Psoas muscle (tissue), 7 donors: ENCODE measurements at regions not wholly inside any gene's neighbourhood (a gene's known extent, or its start where the extent isn't known, plus 50 kb on each side); places are given as distances from the start of the nearest gene placed in this dataset.

ENCODE experiments used
- ATAC-seq, 4 donors: fragments of 200-7000 bp; cut with Tn5 transposase; one replicate each; pipeline ENCODE4 v1.9.1; 2020; ENCODE audit warnings: moderate library complexity in 3 of 4, mild to moderate bottlenecking in 2 of 4
- DNase-seq, 2 donors: peaks; one replicate each; pipeline ENCODE4 v3.0.0-alpha.2; 2020
- H3K27ac ChIP-seq: fragments of 200-600 bp; one replicate; pipeline ENCODE4 v1.8.0; 2022
- H3K27me3 ChIP-seq, 3 donors: fragments of 200-600 bp in 1 of 3; one replicate each; pipeline versions ENCODE4 v1.6.1 to v1.8.0; 2013 to 2022; ENCODE audit warnings: low read length in 2 of 3, mild to moderate bottlenecking in 2 of 3, moderate library complexity in 1 of 3; ENCODE audit not compliant: insufficient read depth in 3 of 3
- H3K36me3 ChIP-seq, 2 donors: fragments of 200-600 bp in 1 of 2; one replicate each; pipeline versions ENCODE4 v1.6.1 to v1.8.0; 2013 to 2022; ENCODE audit warnings: low read depth in 1 of 2, mild to moderate bottlenecking in 1 of 2, moderate library complexity in 1 of 2; ENCODE audit not compliant: insufficient read depth in 1 of 2
- H3K4me1 ChIP-seq: fragments of 200-600 bp; one replicate; pipeline ENCODE4 v1.8.0; 2022
- H3K4me3 ChIP-seq: fragments of 200-600 bp; one replicate; pipeline ENCODE4 v1.8.0; 2022; ENCODE audit warnings: mild to moderate bottlenecking
- H3K9me3 ChIP-seq: fragments of 200-600 bp; one replicate; pipeline ENCODE4 v1.8.0; 2022
- CTCF ChIP-seq: fragments of 200-600 bp; IDR thresholded peaks from one replicate; pipeline ENCODE4 v1.8.0; 2022; ENCODE audit warnings: antibody characterized with exemption
- WGBS, 3 donors: extraction: QIAGEN DNeasy Blood & Tissue Kit; methylation state at CpG; one replicate each; pipeline versions ENCODE4 v1.1.6 to v1.1.7; 2013; 5-methylcytosine and 5-hydroxymethylcytosine counted together
- intact Hi-C, 2 donors: fragments of 100-400 bp; cut with DNase I; formaldehyde crosslinking; loops; one replicate each; pipeline versions ENCODE4 v1.11.0 to v1.14.2; 2022
- donor health status: healthy with polysubstance abuse.
- donor health status: DM: no; HTN: no; CAD: no; lungs with moderate emphysema.
- donor health status: Bipolar disorder and iron deficiency.
- donor health status: healthy.
- donor health status: DM: yes; HTN: yes; CAD: no.
- donor health status: DM: no; HTN: no; CAD: no.
- donor health status: DM: yes; HTN: yes; CAD: no.

GRCh38 chr1:196078691-196079090, 529.5 kb downstream of the KCNT2 start:
- 69 to 84% (median 74%) methylated on average over 3 of the region's 3 CpGs for WGBS, 3 donors

GRCh38 chr1:196075621-196076020, 532.6 kb downstream of the KCNT2 start:
- H3K4me1 ChIP-seq, result no peaks in the 10 kb centered on the region
- H3K27me3 ChIP-seq, result no peaks in the 10 kb centered on the region
- intact Hi-C loops, result no loop called here
- no peaks in the 10 kb centered on the region for H3K36me3 ChIP-seq
- WGBS, 3 donors, result 80 to 89% (median 81%) methylated on average over 1 of the region's 1 CpG
- H3K4me3 ChIP-seq, result no peak overlapping the region
- DNase-seq (no peak), ATAC-seq (no peak)
- H3K9me3 ChIP-seq, result no peaks in the 10 kb centered on the region
- no peak for TF ChIP-seq CTCF
- H3K27ac ChIP-seq, result no peak overlapping the region

More at GRCh38 chr1:196078691-196079090, 529.5 kb downstream of the KCNT2 start:
- ATAC-seq, result no peak
- no peaks in the 10 kb centered on the region for H3K36me3 ChIP-seq
- H3K4me3 ChIP-seq, result no peak overlapping the region
- intact Hi-C loops, result no loop called here
- no peaks in the 10 kb centered on the region for H3K9me3 ChIP-seq
- no peaks in the 10 kb centered on the region for H3K27me3 ChIP-seq
- no peak for DNase-seq
- TF ChIP-seq CTCF, result no peak
- no peak overlapping the region for H3K27ac ChIP-seq
- no peaks in the 10 kb centered on the region for H3K4me1 ChIP-seq

- no peaks in the 10 kb centered on the region for H3K9me3 ChIP-seq
- TF ChIP-seq CTCF, result no peak
- H3K4me3 ChIP-seq, result no peak overlapping the region
- intact Hi-C loops, result no loop called here
- no peaks in the 10 kb centered on the region for H3K4me1 ChIP-seq
- no peak overlapping the region for H3K27ac ChIP-seq
- DNase-seq (no peak), ATAC-seq (no peak)
- no peaks in the 10 kb centered on the region for H3K36me3 ChIP-seq
- H3K27me3 ChIP-seq, result no peaks in the 10 kb centered on the region
Observed at GRCh38 chr1:196074182-196074581, 534.1 kb downstream of the KCNT2 start.

- no peak for ATAC-seq
- 19 to 27% (median 23%) methylated on average over 1 of the region's 1 CpG for WGBS, 3 donors
- intact Hi-C loops, result no loop called here
Observed at GRCh38 chr1:196071447-196071846, 536.8 kb downstream of the KCNT2 start.

More at GRCh38 chr1:196071447-196071846, 536.8 kb downstream of the KCNT2 start:
- H3K36me3 ChIP-seq, result no peaks in the 10 kb centered on the region
- no peaks in the 10 kb centered on the region for H3K4me1 ChIP-seq
- H3K27me3 ChIP-seq, result no peaks in the 10 kb centered on the region
- H3K9me3 ChIP-seq, result no peaks in the 10 kb centered on the region
- no peak for DNase-seq
- H3K27ac ChIP-seq, result no peak overlapping the region
- no peak overlapping the region for H3K4me3 ChIP-seq
- no peak for TF ChIP-seq CTCF
